Ascending aorta (tissue), 2 donors: ENCODE measurements at regions not wholly inside any gene's neighbourhood (a gene's known extent, or its start where the extent isn't known, plus 50 kb on each side); places are given as distances from the start of the nearest gene placed in this dataset.

Experiments
- DNase-seq, 2 donors: peaks; one replicate each; pipeline ENCODE4 v3.0.0-alpha.2; 2019; ENCODE audit warnings: low spot score in 2 of 2
- H3K27ac ChIP-seq, 2 donors: fragments of 200-600 bp; sonication (generic); one replicate each; pipeline ENCODE4 v1.5.1; 2016 to 2017; ENCODE audit warnings: mild to moderate bottlenecking in 1 of 2
- H3K27me3 ChIP-seq: fragments of 200-600 bp; sonication (generic); one replicate; pipeline ENCODE4 v1.5.1; 2017
- H3K36me3 ChIP-seq, 2 donors: fragments of 200-600 bp; sonication (generic); one replicate each; pipeline ENCODE4 v1.5.1; 2016
- H3K4me1 ChIP-seq, 2 donors: fragments of 200-600 bp; sonication (generic); one replicate each; pipeline ENCODE4 v1.5.1; 2016 to 2017; ENCODE audit warnings: mild to moderate bottlenecking in 1 of 2
- H3K4me3 ChIP-seq, 2 donors: fragments of 200-600 bp; sonication (generic); one replicate each; pipeline ENCODE4 v1.5.1; 2016 to 2017; ENCODE audit warnings: mild to moderate bottlenecking in 1 of 2
- H3K9me3 ChIP-seq, 2 donors: fragments of 200-600 bp; sonication (generic); one replicate each; pipeline ENCODE4 v1.5.1; 2016
- intact Hi-C: fragments of 100-400 bp; cut with DNase I; formaldehyde crosslinking; loops from one replicate; pipeline ENCODE4 v1.15.1; 2023
- TF ChIP-seq, protein P1 (sequence below), 3 experiments: fragments of 200-600 bp in 2 of 3; fragments of 450-650 bp in 1 of 3; sonication (generic) in 2 of 3; IDR thresholded peaks; one replicate each; pipeline ENCODE4 v1.5.1; 2016 to 2019; ENCODE audit warnings: antibody characterized with exemption in 3 of 3, mild to moderate bottlenecking in 1 of 3, moderate library complexity in 1 of 3

GRCh38 chrX:45381841-45382240 is 181.2 kb upstream of the DIPK2B start:
- Histone ChIP-seq H3K27ac (no peak overlapping the region), H3K27me3 (no peaks in the 10 kb centered on the region), H3K9me3 (no peaks in the 10 kb centered on the region), H3K36me3 (no peaks in the 10 kb centered on the region), H3K4me1 (no peaks in the 10 kb centered on the region), H3K4me3 (no peak overlapping the region)
- no peak for DNase-seq
- intact Hi-C loops, result no loop called here
- TF ChIP-seq, protein P1, sequence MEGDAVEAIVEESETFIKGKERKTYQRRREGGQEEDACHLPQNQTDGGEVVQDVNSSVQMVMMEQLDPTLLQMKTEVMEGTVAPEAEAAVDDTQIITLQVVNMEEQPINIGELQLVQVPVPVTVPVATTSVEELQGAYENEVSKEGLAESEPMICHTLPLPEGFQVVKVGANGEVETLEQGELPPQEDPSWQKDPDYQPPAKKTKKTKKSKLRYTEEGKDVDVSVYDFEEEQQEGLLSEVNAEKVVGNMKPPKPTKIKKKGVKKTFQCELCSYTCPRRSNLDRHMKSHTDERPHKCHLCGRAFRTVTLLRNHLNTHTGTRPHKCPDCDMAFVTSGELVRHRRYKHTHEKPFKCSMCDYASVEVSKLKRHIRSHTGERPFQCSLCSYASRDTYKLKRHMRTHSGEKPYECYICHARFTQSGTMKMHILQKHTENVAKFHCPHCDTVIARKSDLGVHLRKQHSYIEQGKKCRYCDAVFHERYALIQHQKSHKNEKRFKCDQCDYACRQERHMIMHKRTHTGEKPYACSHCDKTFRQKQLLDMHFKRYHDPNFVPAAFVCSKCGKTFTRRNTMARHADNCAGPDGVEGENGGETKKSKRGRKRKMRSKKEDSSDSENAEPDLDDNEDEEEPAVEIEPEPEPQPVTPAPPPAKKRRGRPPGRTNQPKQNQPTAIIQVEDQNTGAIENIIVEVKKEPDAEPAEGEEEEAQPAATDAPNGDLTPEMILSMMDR (IDR thresholded peaks at IDR 0.05), result no peak

DNA sequence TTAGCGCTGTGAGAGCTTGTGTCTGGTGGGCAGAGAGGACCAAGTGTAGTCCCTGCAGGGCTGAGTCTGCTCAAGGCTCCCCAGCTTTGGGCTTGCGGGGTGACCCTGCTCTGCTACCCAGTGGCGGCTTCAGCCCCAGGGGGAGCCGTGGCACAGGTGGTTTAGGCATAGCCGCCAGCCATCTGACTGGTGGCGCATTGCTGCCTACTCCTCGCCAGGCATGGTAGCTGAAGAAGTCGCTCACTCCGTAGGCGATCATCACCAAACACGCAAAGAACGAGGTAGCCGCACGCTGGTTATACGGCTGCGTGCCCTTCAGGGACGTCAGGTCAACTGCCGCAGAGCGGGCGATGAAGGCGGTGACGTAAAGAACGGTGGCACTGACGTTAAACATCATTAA is 180.7 kb upstream of the DIPK2B start:
- H3K9me3 ChIP-seq, result no peaks in the 10 kb centered on the region
- no peak for DNase-seq
- TF ChIP-seq, protein P1 (IDR thresholded peaks at IDR 0.05), result no peak
- H3K36me3 ChIP-seq, result no peaks in the 10 kb centered on the region
- intact Hi-C loops, result no loop called here
- no peak overlapping the region for H3K27ac ChIP-seq
- no peak overlapping the region for H3K4me3 ChIP-seq
- H3K4me1 ChIP-seq, result no peaks in the 10 kb centered on the region
- no peaks in the 10 kb centered on the region for H3K27me3 ChIP-seq

GRCh38 chrX:45379236-45379635 is 178.6 kb upstream of the DIPK2B start:
- intact Hi-C loops, result no loop called here
- Histone ChIP-seq H3K27me3 (no peaks in the 10 kb centered on the region), H3K27ac (no peak overlapping the region), H3K4me1 (no peaks in the 10 kb centered on the region), H3K36me3 (no peaks in the 10 kb centered on the region), H3K4me3 (no peak overlapping the region), H3K9me3 (no peaks in the 10 kb centered on the region)
- TF ChIP-seq, protein P1 (IDR thresholded peaks at IDR 0.05), result no peak
- DNase-seq, result no peak

DNA sequence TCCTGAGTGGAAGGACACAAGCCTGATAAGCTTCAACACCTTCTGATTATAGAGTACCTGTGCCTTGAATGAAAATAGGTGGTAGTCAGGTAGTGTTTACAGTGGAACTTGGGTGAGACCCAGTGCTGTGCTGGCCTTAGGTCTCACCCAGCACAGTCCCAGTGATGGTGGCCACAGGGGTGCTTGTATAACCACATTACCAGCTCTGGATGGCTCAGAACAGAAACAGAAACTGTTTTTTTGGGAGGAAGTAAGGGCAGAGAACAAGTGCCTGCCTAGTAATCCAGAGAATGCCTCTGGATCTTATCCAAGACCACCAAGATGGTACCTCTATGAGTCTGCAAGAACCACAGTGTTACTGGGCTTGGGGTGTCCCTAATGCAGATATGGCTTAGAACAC is 171.5 kb upstream of the DIPK2B start:
- intact Hi-C loops, result no loop called here
- Histone ChIP-seq H3K27ac (no peak overlapping the region), H3K4me1 (no peaks in the 10 kb centered on the region), H3K4me3 (no peak overlapping the region), H3K36me3 (no peaks in the 10 kb centered on the region), H3K27me3 (no peaks in the 10 kb centered on the region), H3K9me3 (peaks cover 3 to 6% of the 10 kb centered on the region in 2 donors)
- TF ChIP-seq, protein P1 (IDR thresholded peaks at IDR 0.05), result no peak
- DNase-seq, result no peak

GRCh38 chrX:45368705-45369104 is 168.0 kb upstream of the DIPK2B start:
- H3K36me3 ChIP-seq, result no peaks in the 10 kb centered on the region
- DNase-seq, result no peak
- intact Hi-C loops, result no loop called here
- H3K27me3 ChIP-seq, result no peaks in the 10 kb centered on the region
- H3K27ac ChIP-seq, result no peak overlapping the region
- H3K9me3 ChIP-seq, result peaks cover 3 to 6% of the 10 kb centered on the region in 2 donors
- no peak overlapping the region for H3K4me3 ChIP-seq
- TF ChIP-seq, protein P1 (IDR thresholded peaks at IDR 0.05), result no peak
- H3K4me1 ChIP-seq, result no peaks in the 10 kb centered on the region

GRCh38 chrX:45363596-45363995 is 162.9 kb upstream of the DIPK2B start:
- no peak overlapping the region for H3K4me3 ChIP-seq
- H3K9me3 ChIP-seq, result peaks cover 3% of the 10 kb centered on the region in 2 donors
- intact Hi-C loops, result no loop called here
- no peaks in the 10 kb centered on the region for H3K36me3 ChIP-seq
- H3K27ac ChIP-seq, result no peak overlapping the region
- DNase-seq, result no peak
- H3K4me1 ChIP-seq, result peaks cover 0 to 3% of the 10 kb centered on the region in 2 donors
- H3K27me3 ChIP-seq, result no peaks in the 10 kb centered on the region
- TF ChIP-seq, protein P1 (IDR thresholded peaks at IDR 0.05), result no peak
